HG03064 (cell line): ENCODE measurements at regions not wholly inside any gene's neighbourhood (a gene's known extent, or its start where the extent isn't known, plus 50 kb on each side); places are given as distances from the start of the nearest gene placed in this dataset.

ENCODE experiments used
- ATAC-seq: cut with Tn5 transposase; IDR thresholded peaks from one replicate; pipeline ENCODE4 v1.9.1; 2021; ENCODE audit warnings: low read depth; ENCODE audit not compliant: unreplicated experiment

DNA sequence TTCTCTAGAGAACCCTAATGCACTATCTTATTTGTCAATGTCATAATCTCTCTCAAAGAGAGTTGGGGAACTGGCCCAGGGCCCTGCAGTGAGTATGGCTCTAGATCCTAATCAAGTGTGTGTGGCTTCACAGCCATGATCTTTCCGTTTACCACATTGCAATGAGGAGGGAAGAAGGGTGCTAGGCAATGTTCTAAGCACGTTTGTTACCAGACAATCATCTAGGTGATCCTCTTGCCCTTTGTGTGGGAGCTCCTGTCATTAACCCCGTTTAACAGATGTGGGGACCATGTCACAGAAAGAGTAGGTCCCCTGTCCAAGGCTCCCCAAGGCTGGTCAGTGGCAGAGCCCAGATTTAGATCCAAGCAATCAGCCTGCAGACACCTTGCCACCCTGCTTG, 128.2 kb upstream of the IRX4 start:
- no peak for ATAC-seq

DNA sequence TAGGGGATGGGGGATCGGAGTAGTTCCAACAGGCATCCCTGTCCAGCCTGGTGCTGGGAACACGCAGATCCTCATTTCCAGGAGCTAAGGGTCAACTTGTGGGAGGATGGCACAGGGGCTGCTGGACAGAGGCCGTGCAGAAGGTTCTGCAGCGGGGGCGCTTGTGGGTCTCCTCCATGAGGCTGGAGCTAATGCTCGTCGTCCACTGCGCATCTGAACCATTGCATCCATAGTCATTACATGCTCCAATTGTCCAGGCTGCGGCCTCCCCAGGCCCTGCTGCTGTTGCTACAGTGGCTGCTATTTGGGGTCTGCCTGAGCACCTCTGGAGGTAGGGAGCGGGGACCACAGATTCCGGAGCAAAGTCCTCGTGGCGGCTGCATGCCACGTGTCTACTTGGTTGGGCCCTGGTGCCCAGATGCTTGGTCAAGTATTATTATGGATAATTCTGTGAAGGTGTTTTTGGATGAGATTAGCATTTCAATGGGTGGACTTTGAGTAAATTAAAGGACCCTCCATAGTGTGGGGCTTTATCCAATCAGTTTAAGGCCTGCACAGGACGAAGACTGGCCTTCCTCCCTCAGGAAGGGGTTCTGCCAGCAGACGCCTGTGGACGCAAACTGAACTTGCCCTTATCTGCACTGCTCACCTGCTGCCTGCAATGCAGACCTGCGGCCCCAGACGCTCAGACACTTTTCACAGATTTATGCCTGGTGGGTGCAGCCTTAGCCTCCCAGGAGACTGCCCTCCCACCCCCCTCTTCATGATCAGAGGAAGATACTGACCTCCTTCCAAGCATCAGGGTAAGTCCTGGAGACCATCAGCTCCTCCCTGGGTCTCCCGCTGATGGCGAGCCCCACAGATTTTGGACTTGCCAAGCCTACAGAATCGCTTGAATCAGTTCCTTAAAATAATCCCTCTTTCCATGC, 127.5 kb upstream of the IRX4 start:
- ATAC-seq, result no peak

DNA sequence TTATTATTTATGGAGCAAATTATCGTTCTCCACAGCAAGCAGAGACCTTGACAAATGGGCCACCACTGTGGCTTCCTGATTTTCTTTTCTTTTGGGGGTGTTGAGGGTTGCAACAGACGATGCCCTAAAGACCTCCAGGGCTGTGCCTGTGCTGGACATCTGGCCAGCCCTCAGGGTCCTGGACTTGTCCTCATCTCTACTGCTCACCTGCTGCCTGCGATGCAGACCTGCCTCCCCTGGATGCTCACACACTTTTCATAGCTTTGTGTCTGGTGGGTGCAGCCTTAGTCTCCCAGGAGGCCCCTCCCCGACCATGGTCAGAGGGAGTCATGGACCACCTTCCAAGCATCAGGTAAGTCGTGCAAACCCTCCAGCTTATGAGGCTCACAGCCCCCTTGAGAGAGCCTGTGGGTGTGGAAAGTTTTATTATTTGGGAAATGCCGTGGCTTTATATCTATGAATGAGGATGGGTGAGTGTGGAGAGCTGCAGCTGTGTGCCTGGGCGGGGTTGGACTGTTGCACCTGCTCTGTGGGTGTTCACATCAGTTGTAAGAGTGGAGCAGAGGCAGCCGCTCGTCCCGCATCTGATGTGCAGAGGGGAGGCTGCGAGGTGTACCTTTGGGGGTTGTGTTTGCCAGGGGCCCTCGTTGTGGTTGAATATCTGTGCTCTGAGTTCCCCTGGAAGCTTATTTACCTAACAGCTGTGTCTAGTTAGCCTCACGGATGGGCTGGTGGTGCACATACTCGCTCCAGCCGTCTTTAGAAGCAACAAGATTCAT, 126.3 kb upstream of the IRX4 start:
- no peak for ATAC-seq

DNA sequence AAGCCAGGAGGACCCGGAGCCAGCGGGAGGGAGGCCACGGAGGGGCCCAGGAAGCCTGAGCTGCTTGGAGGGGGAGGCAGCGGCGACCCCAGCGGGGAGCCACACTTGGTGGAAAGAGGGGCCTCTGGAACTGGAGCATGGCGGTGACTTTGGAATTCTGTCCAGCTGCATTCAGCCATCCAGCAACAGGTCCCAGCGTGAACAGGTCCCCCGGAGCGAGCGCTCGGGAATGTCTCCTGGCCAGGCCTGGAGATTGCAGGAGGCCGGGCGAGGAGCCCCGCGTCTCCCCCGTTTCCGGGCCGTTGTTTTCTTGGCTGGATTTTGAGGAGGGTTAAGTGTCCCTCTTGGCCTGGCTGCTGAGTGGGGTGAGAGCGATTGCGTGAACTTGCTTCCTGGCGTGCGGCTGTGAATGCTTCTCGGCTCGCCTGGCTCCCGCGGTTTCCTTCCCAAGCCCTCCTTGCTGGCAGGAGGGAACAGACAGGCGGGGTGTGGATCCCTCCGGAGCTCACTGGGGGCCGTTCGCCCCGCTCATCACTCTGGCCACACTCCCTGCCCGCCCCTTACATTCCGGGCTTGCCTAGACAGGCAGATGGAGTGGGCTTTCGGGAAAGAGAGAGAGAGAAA, 125.3 kb upstream of the IRX4 start:
- no peak for ATAC-seq

DNA sequence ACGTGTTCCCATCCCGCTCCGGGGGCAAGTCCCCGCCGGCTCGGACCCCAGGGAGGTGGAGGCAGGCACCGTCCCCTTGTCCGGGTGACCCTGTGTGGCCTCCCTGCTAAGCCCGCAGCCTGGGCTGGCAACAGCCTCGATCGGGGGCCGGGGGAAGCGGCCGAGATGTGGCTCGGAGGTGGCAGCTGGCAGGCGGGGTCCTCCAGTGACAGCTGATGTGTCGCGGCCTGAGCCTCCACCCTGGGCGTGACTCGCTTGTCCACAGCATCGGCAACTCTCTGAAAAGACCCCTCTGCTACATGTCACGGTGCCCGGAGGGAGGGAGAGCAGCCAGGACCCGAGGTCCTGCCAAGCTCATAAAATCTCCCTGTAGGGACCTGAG, 124.8 kb upstream of the IRX4 start:
- ATAC-seq, result no peak

DNA sequence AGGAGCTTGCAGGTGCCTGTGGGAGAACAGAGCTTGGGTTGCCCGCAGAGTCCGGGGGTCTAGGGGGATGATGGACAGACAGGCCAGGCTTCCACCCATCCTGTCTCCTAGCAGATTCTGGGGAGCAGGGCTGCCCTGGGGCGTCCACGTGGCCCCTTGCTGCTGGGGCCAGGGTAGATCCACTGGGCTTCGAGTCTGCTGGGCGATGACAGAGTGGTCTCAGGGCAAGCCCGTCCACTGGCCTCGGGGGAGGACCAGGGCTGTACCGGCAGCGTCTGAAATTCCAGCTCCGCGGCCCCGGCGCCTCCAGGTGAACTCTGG, 124.2 kb upstream of the IRX4 start:
- no peak for ATAC-seq

DNA sequence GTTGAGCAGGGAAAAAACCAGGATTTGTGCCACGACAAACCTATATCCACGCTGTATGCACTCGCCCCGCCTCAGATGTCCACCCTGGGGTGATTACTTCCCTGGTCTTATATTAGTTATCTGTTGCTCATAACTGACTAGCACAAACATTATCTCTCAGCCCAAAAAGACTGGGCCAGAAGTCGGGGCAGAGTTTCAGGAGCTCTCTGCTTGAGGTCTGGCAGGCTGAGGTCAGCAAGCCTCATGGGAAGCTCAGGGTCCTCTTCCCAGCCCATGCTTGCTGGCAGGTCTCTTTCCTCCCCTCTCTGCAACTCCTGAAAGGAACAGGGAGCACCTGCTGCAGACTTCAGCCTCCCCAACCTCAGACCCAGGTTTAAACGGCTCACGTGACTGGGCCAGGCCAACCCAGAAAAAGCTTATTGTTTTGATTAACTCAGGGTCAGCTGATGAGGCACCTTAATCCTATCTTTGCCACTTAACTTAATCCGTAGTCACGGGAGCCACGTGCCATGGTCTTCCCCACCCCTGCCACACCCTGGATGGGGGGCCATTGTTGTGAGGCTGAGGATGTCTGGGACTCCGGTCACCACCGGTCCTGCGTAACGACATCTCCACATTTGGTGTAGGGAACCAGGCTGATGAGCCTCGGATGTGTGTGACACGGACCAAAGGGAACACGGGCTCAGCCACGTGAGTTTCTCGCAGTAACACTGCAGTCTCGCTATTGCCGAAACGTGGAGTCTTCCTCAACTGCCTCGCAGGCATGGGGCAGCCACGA, 123.7 kb upstream of the IRX4 start:
- no peak for ATAC-seq

DNA sequence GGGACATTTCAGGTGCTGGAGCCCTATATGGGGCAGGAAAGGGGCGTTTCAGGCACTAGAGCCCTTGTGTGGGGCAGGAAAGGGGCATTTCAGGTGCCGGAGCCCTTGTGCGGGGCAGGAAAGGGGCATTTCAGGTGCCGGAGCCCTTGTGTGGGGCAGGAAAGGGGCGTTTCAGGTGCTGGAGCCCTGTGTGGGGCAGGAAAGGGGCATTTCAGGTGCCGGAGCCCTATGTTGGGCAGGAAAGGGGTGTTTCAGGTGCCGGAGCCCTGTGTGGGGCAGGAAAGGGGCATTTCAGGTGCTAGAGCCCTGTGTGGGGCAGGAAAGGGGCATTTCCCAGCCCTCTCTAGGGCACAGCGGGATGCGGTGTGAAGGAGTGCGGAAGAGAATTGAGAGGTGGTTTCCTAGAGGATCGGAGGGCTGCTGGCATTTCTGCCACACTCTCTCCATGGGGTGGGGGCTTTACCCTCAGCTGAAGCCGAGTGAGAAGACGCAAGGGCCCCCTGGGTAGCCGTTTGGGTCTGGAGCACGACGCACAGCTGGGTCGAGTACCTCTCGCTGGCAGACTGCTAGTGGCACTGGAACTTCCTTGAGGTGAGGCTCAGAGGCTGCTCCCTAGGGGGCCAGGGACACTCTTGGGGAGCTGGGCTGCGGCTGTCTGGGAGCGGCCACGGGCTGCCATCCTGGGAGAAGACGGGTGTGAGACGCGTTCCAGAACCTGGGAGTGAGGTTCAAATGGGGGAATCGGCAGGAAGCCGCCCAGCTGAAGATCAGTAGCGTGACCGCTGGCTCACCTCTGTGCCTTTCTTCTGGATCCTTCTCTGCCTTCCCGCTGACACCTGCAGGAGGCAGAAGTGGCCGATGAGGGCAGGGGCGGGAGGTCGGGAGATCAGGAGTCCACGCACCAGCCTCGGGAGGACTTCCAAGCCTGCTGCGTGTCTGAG, 122.6 kb upstream of the IRX4 start:
- ATAC-seq, result no peak

DNA sequence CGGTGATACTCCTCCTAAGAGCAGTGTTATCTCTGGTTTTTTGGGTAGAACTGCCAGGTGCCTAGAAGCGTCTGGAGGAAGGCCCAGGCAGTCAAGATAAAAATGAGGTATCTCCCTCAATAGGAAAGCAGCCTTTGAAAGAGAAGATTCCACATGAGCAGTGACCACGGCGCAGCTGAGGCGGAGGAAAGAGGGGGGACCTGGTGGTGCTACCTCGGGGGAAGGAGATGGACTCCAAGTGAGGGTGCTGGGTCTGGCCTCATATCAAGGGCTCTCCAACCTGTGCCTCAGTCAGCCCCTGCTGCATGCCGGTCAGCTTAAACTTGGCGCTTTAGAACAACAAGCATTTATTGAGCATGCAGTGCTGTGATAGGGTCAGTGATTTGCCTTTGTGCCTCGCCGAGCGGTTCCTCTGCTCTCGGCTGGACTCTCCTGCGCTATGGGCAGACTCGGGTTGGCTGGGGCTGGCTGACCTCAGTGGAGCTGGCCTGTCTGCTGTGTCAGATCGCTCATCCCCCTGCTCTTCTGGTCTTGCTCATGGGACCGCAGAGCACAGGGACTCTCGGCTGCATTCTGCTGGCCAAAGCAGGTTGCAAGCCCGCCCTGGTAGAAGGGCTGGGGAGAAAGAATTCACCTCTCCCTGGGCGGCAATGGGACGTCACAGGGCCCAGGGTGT, 121.1 kb upstream of the IRX4 start:
- no peak for ATAC-seq

DNA sequence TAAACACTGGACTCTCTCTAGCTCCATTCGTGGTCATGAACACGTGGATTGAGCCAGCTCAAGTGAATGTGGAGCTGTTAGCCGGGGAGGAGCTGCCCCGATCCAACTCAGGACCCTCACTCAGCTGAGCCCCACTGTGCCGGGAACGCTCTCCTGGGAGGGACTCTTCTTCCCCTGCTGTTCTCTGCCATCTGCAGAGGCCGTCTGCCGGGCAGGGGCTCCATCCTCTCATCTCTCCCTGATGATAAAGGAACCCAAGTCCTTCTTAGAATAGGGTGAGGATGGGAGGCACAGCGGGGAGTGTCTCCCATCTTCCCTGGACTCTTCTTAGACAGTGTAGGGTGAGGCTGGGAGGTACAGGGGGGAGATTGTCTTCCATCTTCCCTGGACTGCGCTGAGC, 120.5 kb upstream of the IRX4 start:
- no peak for ATAC-seq

DNA sequence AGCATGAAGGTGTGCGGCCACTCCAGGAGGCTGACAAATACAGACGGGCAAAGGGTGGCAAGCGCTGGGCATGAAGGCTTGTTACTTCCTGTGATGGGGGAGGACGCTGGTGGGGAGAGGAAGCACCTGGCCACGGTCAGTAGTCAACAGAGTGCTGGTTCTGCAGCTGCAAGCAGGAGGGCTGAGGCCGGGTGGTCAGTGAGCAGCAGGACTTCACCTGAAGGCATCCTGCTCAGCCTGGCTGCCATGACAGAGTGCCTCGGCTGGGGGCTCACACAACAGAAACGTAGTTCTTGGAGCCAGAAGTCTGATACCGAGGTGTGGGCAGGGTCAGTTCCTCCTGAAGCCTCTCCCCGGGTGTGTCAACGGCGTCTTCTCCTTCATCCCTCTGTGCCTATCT, 118.6 kb upstream of the IRX4 start:
- ATAC-seq, result no peak

DNA sequence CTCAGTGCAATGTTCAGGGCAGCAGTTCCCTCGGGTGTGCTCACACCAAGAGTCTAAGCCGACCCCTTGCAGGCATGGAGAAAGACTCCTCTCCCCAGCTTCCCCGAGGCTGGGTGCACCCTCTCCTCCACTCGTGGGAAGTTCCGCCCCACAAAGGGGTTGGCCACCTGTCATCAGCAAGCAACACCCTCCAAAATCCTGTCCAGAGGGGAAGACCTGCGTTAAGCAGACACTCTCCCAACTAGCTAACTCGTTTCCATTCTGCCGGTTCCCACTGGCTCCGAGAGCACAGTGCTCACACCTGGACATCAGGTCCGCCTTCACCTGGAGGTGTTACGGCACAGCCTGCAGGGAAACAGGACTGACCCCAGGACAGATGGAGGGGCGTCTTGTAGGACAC, 117.9 kb upstream of the IRX4 start:
- ATAC-seq, result no peak

DNA sequence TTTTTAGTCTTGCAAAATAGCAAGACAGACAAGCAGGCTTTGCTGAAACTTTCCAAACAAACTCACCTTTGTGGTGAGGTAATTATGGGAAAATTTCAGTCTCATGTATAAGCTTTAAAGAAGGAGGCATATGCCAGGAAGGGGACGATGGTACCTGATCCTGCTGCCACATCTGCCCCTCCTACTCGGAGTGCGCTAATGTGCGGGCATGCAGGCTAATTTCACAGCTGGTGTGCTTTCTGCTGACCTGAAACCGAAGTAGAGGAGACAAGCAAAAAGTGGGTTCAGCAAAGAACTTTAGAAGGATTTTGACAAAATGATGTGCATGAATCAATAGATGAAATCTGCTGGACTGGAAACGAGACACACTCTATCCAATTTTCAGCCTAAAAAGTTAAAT, 117.1 kb upstream of the IRX4 start:
- ATAC-seq, result no peak

DNA sequence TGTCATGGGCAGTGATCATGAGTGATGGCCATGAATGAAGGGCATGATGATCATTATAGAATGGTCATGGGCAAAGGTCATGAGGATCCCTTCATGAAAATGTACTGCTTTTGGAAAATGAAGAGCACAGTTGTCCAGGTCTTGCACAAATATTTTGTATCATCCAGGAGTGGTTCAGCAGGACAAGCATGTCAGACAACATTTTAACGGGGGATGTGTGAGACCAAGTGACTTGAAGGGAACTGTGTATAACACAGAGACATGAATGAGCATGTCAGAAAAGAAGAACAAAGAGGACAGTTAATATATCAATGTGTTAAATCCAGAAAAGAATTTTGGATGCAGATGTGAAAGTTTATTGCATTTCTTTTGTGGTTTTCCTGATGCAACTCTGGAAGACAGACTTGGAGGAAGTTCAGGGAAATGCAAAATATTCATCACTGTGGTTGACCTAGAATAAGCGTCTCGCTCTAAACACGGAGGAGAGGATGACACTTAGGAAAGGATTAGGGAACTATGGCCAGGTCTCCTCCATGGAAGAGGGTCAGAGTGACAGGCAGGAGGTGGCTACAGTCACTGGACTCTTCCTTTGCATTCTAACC, 116.1 kb upstream of the IRX4 start:
- no peak for ATAC-seq

DNA sequence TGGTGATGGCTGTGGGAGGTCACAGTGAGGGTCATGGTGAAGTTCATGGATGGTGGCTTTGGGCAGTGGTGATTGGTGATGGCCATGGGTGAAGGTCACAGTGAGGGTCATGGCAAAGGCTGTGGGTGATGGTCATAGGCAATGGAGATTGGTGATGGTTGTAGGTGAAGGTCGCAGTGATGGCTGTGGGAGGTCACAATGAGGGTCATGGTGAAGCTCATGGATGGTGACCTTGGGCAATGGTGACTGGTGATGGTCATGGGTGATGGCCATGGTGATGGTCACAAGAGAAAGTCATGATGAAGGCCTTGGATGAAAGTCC, 115.6 kb upstream of the IRX4 start:
- no peak for ATAC-seq

DNA sequence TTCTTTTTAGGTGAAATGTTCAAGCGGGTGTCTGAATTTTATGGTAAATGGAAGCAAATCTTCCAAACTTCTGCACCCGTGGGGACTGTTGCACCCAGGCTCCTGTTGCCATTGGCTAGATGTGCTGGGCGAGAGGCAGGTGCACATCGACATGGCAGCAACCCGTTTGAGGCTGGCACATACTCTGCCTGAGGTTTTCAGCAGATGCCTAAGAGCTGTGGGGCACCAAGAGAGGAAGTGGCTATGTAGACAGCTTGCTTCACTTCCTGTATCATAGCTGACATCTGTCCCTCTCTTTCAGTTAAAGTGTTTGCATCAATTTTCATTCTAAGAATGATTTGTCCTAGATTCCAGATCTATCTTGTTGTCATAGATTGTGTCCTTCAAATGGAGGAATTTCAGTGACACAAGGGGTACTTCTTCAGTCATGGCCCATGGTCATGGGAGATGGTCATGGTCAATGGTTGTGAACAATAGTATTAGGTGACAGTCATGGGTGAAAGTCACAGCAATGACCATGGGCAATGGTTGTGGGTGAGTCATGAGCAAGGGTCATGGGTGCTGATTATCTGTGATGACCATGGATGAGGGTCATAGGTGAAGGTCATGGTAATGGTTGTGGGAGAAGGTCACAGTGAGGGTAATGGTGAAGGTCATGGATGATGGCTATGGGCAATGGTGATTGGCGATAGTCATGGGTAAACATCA, 115.1 kb upstream of the IRX4 start:
- no peak for ATAC-seq

DNA sequence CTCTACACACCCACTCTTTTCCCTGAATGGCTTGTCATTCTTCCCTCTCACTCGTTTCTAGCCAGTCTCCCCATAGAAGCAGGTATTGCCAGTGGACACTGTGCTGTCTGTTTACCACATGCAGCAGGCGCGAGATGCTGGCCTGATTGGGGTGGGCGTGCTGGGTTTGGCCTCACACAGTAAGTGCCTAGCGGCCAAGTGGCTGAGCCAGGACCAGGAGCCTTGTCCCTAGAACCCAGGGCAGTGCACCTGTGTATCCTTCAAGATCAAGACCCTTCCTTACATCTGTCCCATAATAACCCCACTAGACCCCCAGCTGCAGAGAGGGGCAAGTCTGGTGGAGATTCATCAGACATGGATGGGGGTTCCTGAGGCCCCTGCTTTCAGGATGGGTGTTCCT, 112.8 kb upstream of the IRX4 start:
- ATAC-seq, result no peak

DNA sequence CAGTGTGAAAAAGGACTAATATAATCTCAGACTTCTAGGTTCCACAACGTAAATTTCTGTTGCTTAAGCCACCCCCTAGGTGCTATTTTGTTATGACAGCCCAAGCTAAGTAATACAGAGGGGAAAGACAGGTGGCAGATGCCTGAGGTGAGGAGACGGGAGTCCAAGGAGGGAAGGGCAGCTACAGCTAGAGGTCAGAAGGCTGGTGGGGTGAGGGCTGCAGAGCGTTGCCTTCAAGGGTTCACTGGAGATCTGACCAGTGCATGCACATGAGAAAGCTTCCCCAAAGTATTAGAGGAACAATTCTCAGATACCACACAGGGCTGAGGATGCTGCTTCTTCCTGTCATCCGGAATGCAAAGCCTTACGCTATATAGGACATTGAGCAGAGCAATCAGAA, 104.7 kb upstream of the IRX4 start:
- no peak for ATAC-seq
